H1 (cell line): ENCODE measurements at regions not wholly inside any gene's neighbourhood (a gene's known extent, or its start where the extent isn't known, plus 50 kb on each side); places are given as distances from the start of the nearest gene placed in this dataset.

Experiments used
- ASH2L ChIP-seq: fragments of 200-600, 300-600 bp; sonication (generic); IDR thresholded peaks from one replicate; pipeline ENCODE4 v1.7.1; 2017; ENCODE audit warnings: low read length
- BRCA1 ChIP-seq: IDR thresholded peaks from 2 replicates; pipeline ENCODE4 v1.6.1; 2012; ENCODE audit warnings: low read depth, low read length, improper control_type of control experiment
- CBX5 ChIP-seq: fragments of 300-800, 300-1000 bp; sonication (generic); IDR thresholded peaks from 2 replicates; pipeline ENCODE4 v1.7.1; 2016; ENCODE audit warnings: antibody characterized with exemption, low read length, low read depth
- CBX8 ChIP-seq: fragments of 300-800, 300-1000 bp; sonication (generic); IDR thresholded peaks from 2 replicates; pipeline ENCODE4 v1.7.1; 2016; ENCODE audit warnings: low read depth, low read length, borderline replicate concordance
- CREB1 ChIP-seq: IDR thresholded peaks from 2 replicates; pipeline ENCODE4 v1.6.1; 2012; ENCODE audit warnings: inconsistent platforms
- EGR1 ChIP-seq: IDR thresholded peaks from 2 replicates; pipeline ENCODE4 v1.6.1; 2011; ENCODE audit warnings: low read depth, low read length, borderline replicate concordance
- GTF2F1 ChIP-seq: IDR thresholded peaks from 2 replicates; pipeline ENCODE4 v1.6.1; 2012; ENCODE audit warnings: low read depth, low read length, improper control_type of control experiment, borderline replicate concordance
- JUND ChIP-seq: IDR thresholded peaks from 2 replicates; pipeline ENCODE4 v1.6.1; 2011; ENCODE audit warnings: mild to moderate bottlenecking, improper control_type of control experiment, low read length
- KDM1A ChIP-seq: fragments of 200-600, 300-600 bp; sonication (generic); IDR thresholded peaks from 2 replicates; pipeline ENCODE4 v1.7.1; 2016; ENCODE audit warnings: mild to moderate bottlenecking, low read length, borderline replicate concordance
- KDM4A ChIP-seq: IDR thresholded peaks from one replicate; pipeline ENCODE4 v1.7.1; 2012; ENCODE audit warnings: low read depth, mild to moderate bottlenecking, moderate library complexity, low read length, inconsistent platforms; ENCODE audit not compliant: severe bottlenecking
- KDM5A ChIP-seq: fragments of 200-600 bp; IDR thresholded peaks from 2 replicates; pipeline ENCODE4 v1.7.1; 2012; ENCODE audit warnings: mild to moderate bottlenecking, low read length, inconsistent platforms, mixed read lengths
- SIRT6 ChIP-seq: IDR thresholded peaks from one replicate; pipeline ENCODE4 v1.7.1; 2012; ENCODE audit warnings: low read length, inconsistent platforms

DNA sequence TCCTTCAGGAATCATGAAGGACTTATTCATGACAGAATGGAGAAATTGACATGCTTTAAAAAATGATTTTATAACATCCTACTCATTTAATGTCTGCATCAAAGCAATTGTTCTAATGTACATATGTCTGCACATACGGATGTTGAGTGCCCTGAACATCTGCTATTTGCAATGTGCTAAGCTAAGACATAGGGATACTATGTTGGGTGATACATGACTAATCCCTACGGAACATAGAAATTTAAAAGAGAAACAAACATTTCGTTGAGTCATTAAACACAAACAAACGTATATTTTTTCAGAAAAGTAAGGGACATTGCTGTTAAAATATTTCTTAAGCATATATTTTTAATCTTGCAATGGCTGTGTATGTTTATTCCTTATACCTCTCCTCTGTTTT is 686.5 kb upstream of the ADAMTS16 start (continued):
- TF ChIP-seq EGR1 (no peak), CBX5 (no peak), ASH2L (no peak), KDM4A (no peak), GTF2F1 (no peak), SIRT6 (no peak), BRCA1 (no peak), KDM1A (no peak), JUND (no peak), CBX8 (no peak), KDM5A (no peak), CREB1 (no peak)
